H9 (cell line): ENCODE measurements at regions not wholly inside any gene's neighbourhood (a gene's known extent, or its start where the extent isn't known, plus 50 kb on each side); places are given as distances from the start of the nearest gene placed in this dataset.
A peak's percentile ranks its signal among the peaks of the same experiment; 100 is the strongest.

ENCODE experiments used
- DNase-seq: peaks from one replicate; pipeline ENCODE4 v3.0.0-alpha.2; 2017
- H2AFZ ChIP-seq: one replicate; pipeline ENCODE4 v1.6.1; 2013; ENCODE audit warnings: mild to moderate bottlenecking, low read length, control low read depth, moderate library complexity
- H2AK5ac ChIP-seq: 2 replicates; pipeline ENCODE4 v1.6.1; 2013; ENCODE audit warnings: low read length, control low read depth, mixed read lengths; ENCODE audit not compliant: insufficient read length
- H2BK120ac ChIP-seq: one replicate; pipeline ENCODE4 v1.6.1; 2013; ENCODE audit warnings: low read depth, mild to moderate bottlenecking, low read length, control low read depth, inconsistent platforms; ENCODE audit not compliant: poor library complexity, severe bottlenecking
- H2BK12ac ChIP-seq: 2 replicates; pipeline ENCODE4 v1.6.1; 2013; ENCODE audit warnings: low read length, control low read depth, mixed read lengths, low read depth; ENCODE audit not compliant: insufficient read length
- H2BK15ac ChIP-seq: 2 replicates; pipeline ENCODE4 v1.6.1; 2013; ENCODE audit warnings: low read depth, low read length, control low read depth
- H2BK20ac ChIP-seq: one replicate; pipeline ENCODE4 v1.6.1; 2013; ENCODE audit warnings: low read depth, mild to moderate bottlenecking, low read length, control low read depth, inconsistent platforms; ENCODE audit not compliant: poor library complexity, severe bottlenecking
- H2BK5ac ChIP-seq: 2 replicates; pipeline ENCODE4 v1.6.1; 2013; ENCODE audit warnings: low read length, control low read depth, mixed read lengths; ENCODE audit not compliant: insufficient read length
- H3K14ac ChIP-seq: 2 replicates; pipeline ENCODE4 v1.6.1; 2013; ENCODE audit warnings: low read length, control low read depth; ENCODE audit not compliant: insufficient read depth
- H3K18ac ChIP-seq: 2 replicates; pipeline ENCODE4 v1.6.1; 2013; ENCODE audit warnings: low read depth, mild to moderate bottlenecking, mixed read lengths, low read length, control low read depth; ENCODE audit not compliant: insufficient read length
- H3K23ac ChIP-seq: 2 replicates; pipeline ENCODE4 v1.6.1; 2013; ENCODE audit warnings: low read length, control low read depth, mixed read lengths, low read depth; ENCODE audit not compliant: insufficient read length
- H3K23me2 ChIP-seq: 2 replicates; pipeline ENCODE4 v1.6.1; 2013; ENCODE audit warnings: low read depth, mild to moderate bottlenecking, mixed read lengths, low read length, control low read depth; ENCODE audit not compliant: insufficient read length, poor library complexity, severe bottlenecking
- H3K27ac ChIP-seq: 2 replicates; pipeline ENCODE4 v1.5.1; 2013; ENCODE audit warnings: low read length, control low read depth, mixed read lengths, low read depth; ENCODE audit not compliant: insufficient read length
- H3K27me3 ChIP-seq: 2 replicates; pipeline ENCODE4 v1.6.1; 2013; ENCODE audit warnings: low read length, control low read depth, inconsistent platforms; ENCODE audit not compliant: insufficient read depth
- H3K4ac ChIP-seq: 2 replicates; pipeline ENCODE4 v1.6.1; 2013; ENCODE audit warnings: low read depth, mild to moderate bottlenecking, control low read depth, inconsistent platforms, low read length, moderate library complexity
- H3K4me1 ChIP-seq: 2 replicates; pipeline ENCODE4 v1.6.1; 2013; ENCODE audit warnings: low read length, control low read depth, inconsistent platforms; ENCODE audit not compliant: insufficient read depth
- H3K4me2 ChIP-seq: 2 replicates; pipeline ENCODE4 v1.6.1; 2013; ENCODE audit warnings: low read length, control low read depth, mixed read lengths; ENCODE audit not compliant: insufficient read length, insufficient read depth
- H3K56ac ChIP-seq: 2 replicates; pipeline ENCODE4 v1.6.1; 2013; ENCODE audit warnings: low read depth, mild to moderate bottlenecking, mixed read lengths, low read length, control low read depth; ENCODE audit not compliant: insufficient read length
- H3K79me1 ChIP-seq: 2 replicates; pipeline ENCODE4 v1.6.1; 2013; ENCODE audit warnings: low read depth, mild to moderate bottlenecking, moderate library complexity, low read length, control low read depth, inconsistent platforms; ENCODE audit not compliant: insufficient read depth, poor library complexity, severe bottlenecking
- H3K79me2 ChIP-seq: 2 replicates; pipeline ENCODE4 v1.6.1; 2013; ENCODE audit warnings: low read length, control low read depth, inconsistent platforms; ENCODE audit not compliant: insufficient read depth
- H3K9ac ChIP-seq: 2 replicates; pipeline ENCODE4 v1.6.1; 2013; ENCODE audit warnings: low read length, control low read depth, mixed read lengths; ENCODE audit not compliant: insufficient read length; ENCODE audit errors: extremely low read depth
- H3K9me3 ChIP-seq: one replicate; pipeline ENCODE4 v1.6.1; 2013; ENCODE audit warnings: low read depth, low read length, inconsistent platforms; ENCODE audit not compliant: control insufficient read depth
- H3T11ph ChIP-seq: one replicate; pipeline ENCODE4 v1.6.1; 2013; ENCODE audit warnings: mild to moderate bottlenecking, low read length, control low read depth, inconsistent platforms
- H4K20me1 ChIP-seq: one replicate; pipeline ENCODE4 v1.6.1; 2013; ENCODE audit not compliant: control insufficient read depth, insufficient read length, insufficient read depth
- H4K5ac ChIP-seq: 2 replicates; pipeline ENCODE4 v1.6.1; 2013; ENCODE audit warnings: low read depth, mild to moderate bottlenecking, mixed read lengths, low read length, control low read depth; ENCODE audit not compliant: insufficient read length
- H4K8ac ChIP-seq: replicated peaks from 2 replicates; pipeline ENCODE4 v1.6.1; 2013; ENCODE audit warnings: low read length, control low read depth, mixed read lengths, low read depth; ENCODE audit not compliant: insufficient read length
- H4K91ac ChIP-seq: 2 replicates; pipeline ENCODE4 v1.6.1; 2013; ENCODE audit warnings: low read depth, mild to moderate bottlenecking, moderate library complexity, mixed read lengths, low read length, control low read depth; ENCODE audit not compliant: insufficient read length
- H3K27ac Mint-ChIP-seq, 3 experiments: 2 replicates in 2 of 3; 3 replicates in 1 of 3; pipeline ENCODE4 v1.8.0; 2020 to 2021; ENCODE audit warnings: mixed read lengths in 3 of 3, mild to moderate bottlenecking in 1 of 3, moderate library complexity in 1 of 3
- H3K27me3 Mint-ChIP-seq: 2 replicates; pipeline ENCODE4 v1.8.0; 2021; ENCODE audit warnings: low read depth, mild to moderate bottlenecking, moderate library complexity, mixed read lengths
- H3K36me3 Mint-ChIP-seq, 3 experiments: 2 replicates in 2 of 3; 3 replicates in 1 of 3; pipeline ENCODE4 v1.8.0; 2020 to 2021; ENCODE audit warnings: low read depth in 3 of 3, mixed read lengths in 3 of 3; ENCODE audit not compliant: insufficient read depth in 1 of 3
- H3K4me1 Mint-ChIP-seq, 2 experiments: 2 replicates each; pipeline ENCODE4 v1.8.0; 2020; ENCODE audit warnings: mixed read lengths in 2 of 2
- H3K4me3 Mint-ChIP-seq, 2 experiments: 2 replicates in 1 of 2; 3 replicates in 1 of 2; pipeline ENCODE4 v1.8.0; 2020 to 2021; ENCODE audit warnings: mild to moderate bottlenecking in 2 of 2, mixed read lengths in 2 of 2, moderate library complexity in 1 of 2
- H3K9me3 Mint-ChIP-seq, 2 experiments: 2 replicates in 1 of 2; 3 replicates in 1 of 2; pipeline ENCODE4 v1.8.0; 2020; ENCODE audit warnings: mild to moderate bottlenecking in 2 of 2, mixed read lengths in 2 of 2, moderate library complexity in 1 of 2
- WGBS: extraction: QIAGEN DNeasy Blood & Tissue Kit; methylation state at CpG from one replicate; pipeline ENCODE4 v1.1.7; 2013; ENCODE audit warnings: missing lambda C conversion rate, low lambda C conversion rate, mixed read lengths; ENCODE audit not compliant: insufficient read length; ENCODE audit errors: extremely low coverage; 5-methylcytosine and 5-hydroxymethylcytosine counted together
- TF ChIP-seq, protein P1 (sequence below): fragments of 200-600 bp; sonication (generic); conservative IDR thresholded peaks from 3 replicates; pipeline ENCODE4 v1.8.0; 2021; ENCODE audit warnings: antibody characterized with exemption, mild to moderate bottlenecking

GRCh38 chr5:74394916-74395880, 245.3 kb downstream of the ENC1 start:
- Mint-ChIP-seq H3K27ac (no peak overlapping the region; a peak in 1 of 7 replicates), H3K9me3 (no peaks in the 10 kb centered on the region), H3K4me3 (no peak overlapping the region; a peak in 1 of 5 replicates), H3K27me3 (peaks cover 61% of the 10 kb centered on the region), H3K4me1 (peaks cover 12 to 17% of the 10 kb centered on the region in 2 experiments), H3K36me3 (peaks cover 0 to 2% (median 0%) of the 10 kb centered on the region in 3 experiments; a peak in 1 of 7 replicates)
- H2BK120ac ChIP-seq, result no peak overlapping the region
- no peaks in the 10 kb centered on the region for H3K79me1 ChIP-seq
- no CpG with 5 or more reads among the region's 10 CpGs for whole genome bisulfite sequencing
- no peak overlapping the region for H4K91ac ChIP-seq
- no peak overlapping the region for H2BK20ac ChIP-seq
- H3K23me2 ChIP-seq, result no peaks in the 10 kb centered on the region
- H2AK5ac ChIP-seq, result no peak overlapping the region
- no peak overlapping the region for H2BK5ac ChIP-seq
- H2AFZ ChIP-seq, result no peak overlapping the region
- TF ChIP-seq, protein P1, sequence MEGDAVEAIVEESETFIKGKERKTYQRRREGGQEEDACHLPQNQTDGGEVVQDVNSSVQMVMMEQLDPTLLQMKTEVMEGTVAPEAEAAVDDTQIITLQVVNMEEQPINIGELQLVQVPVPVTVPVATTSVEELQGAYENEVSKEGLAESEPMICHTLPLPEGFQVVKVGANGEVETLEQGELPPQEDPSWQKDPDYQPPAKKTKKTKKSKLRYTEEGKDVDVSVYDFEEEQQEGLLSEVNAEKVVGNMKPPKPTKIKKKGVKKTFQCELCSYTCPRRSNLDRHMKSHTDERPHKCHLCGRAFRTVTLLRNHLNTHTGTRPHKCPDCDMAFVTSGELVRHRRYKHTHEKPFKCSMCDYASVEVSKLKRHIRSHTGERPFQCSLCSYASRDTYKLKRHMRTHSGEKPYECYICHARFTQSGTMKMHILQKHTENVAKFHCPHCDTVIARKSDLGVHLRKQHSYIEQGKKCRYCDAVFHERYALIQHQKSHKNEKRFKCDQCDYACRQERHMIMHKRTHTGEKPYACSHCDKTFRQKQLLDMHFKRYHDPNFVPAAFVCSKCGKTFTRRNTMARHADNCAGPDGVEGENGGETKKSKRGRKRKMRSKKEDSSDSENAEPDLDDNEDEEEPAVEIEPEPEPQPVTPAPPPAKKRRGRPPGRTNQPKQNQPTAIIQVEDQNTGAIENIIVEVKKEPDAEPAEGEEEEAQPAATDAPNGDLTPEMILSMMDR, result peak; percentile 52; the same call in 2 of the 3 replicates
- no peak overlapping the region for H3K27ac ChIP-seq
- H4K5ac ChIP-seq, result no peak overlapping the region
- H3T11ph ChIP-seq, result no peak overlapping the region
- H3K14ac ChIP-seq, result no peak overlapping the region
- H3K18ac ChIP-seq, result no peak overlapping the region
- no peak overlapping the region for H3K9ac ChIP-seq
- H3K27me3 ChIP-seq, result peaks cover 2% of the 10 kb centered on the region; the same call in 1 of the 2 replicates
- no peaks in the 10 kb centered on the region for H4K20me1 ChIP-seq
- H2BK15ac ChIP-seq, result no peak overlapping the region
- H2BK12ac ChIP-seq, result no peak overlapping the region
- no peak overlapping the region for H3K23ac ChIP-seq
- H4K8ac ChIP-seq, result no peak overlapping the region
- DNase-seq, result peak; percentile 79
- peaks cover 3% of the 10 kb centered on the region; the same call in 1 of the 2 replicates for H3K4me1 ChIP-seq
- no peak overlapping the region for H3K56ac ChIP-seq
- H3K4ac ChIP-seq, result no peak overlapping the region
- H3K4me2 ChIP-seq, result no peak overlapping the region
- H3K9me3 ChIP-seq, result no peaks in the 10 kb centered on the region
- no peaks in the 10 kb centered on the region for H3K79me2 ChIP-seq
